Amniotic stem cell (primary cell): ENCODE measurements at regions not wholly inside any gene's neighbourhood (a gene's known extent, or its start where the extent isn't known, plus 50 kb on each side); places are given as distances from the start of the nearest gene placed in this dataset.
"Not testable (repeated sequence)": the region's sequence is repeated elsewhere in the genome, so short reads cannot be mapped to it uniquely, and the experiment has no call there.

Source experiments
- DNase-seq: peaks from one replicate; lab custom pipeline; 2025; lab: John Stamatoyannopoulos, UW

- DNase-seq = no peak
These were observed 70.4 kb downstream of the TDRD15 start for GRCh38 chr2:21194147-21194546.

- no peak for DNase-seq
These were observed 71.1 kb downstream of the TDRD15 start for GRCh38 chr2:21194858-21195271.

GRCh38 chr2:21195326-21195725 is 71.6 kb downstream of the TDRD15 start:
- no peak for DNase-seq

GRCh38 chr2:21198637-21199036 is 74.9 kb downstream of the TDRD15 start:
- DNase-seq = no peak

GRCh38 chr2:21203976-21204375 is 80.2 kb downstream of the TDRD15 start:
- no peak for DNase-seq

GRCh38 chr2:21214085-21214484 is 90.3 kb downstream of the TDRD15 start:
- not testable (repeated sequence) for DNase-seq

GRCh38 chr2:21217442-21217841 is 93.7 kb downstream of the TDRD15 start:
- DNase-seq = no peak

GRCh38 chr2:21220930-21221329 is 97.2 kb downstream of the TDRD15 start:
- no peak for DNase-seq

- DNase-seq = no peak
These were observed 99.8 kb downstream of the TDRD15 start for GRCh38 chr2:21223618-21224017.

GRCh38 chr2:21228041-21228895 is 104.5 kb downstream of the TDRD15 start:
- DNase-seq = no peak

GRCh38 chr2:21229302-21229701 is 105.5 kb downstream of the TDRD15 start:
- no peak for DNase-seq

GRCh38 chr2:21230140-21230539 is 106.4 kb downstream of the TDRD15 start:
- DNase-seq = no peak

GRCh38 chr2:21231985-21232384 is 108.2 kb downstream of the TDRD15 start:
- no peak for DNase-seq

- DNase-seq = no peak
These were observed 109.4 kb downstream of the TDRD15 start for GRCh38 chr2:21233194-21233593.

GRCh38 chr2:21234001-21234400 is 110.2 kb downstream of the TDRD15 start:
- no peak for DNase-seq

- no peak for DNase-seq
These were observed 110.8 kb downstream of the TDRD15 start for GRCh38 chr2:21234464-21235120.

- not testable (repeated sequence) for DNase-seq
These were observed 116.0 kb downstream of the TDRD15 start for GRCh38 chr2:21239749-21240148.

GRCh38 chr2:21244161-21244560 is 120.4 kb downstream of the TDRD15 start:
- DNase-seq = no peak

- no peak for DNase-seq
These were observed 121.8 kb downstream of the TDRD15 start for GRCh38 chr2:21245565-21245964.

GRCh38 chr2:21249367-21249766 is 125.6 kb downstream of the TDRD15 start:
- DNase-seq = no peak

GRCh38 chr2:21250673-21251072 is 126.9 kb downstream of the TDRD15 start:
- DNase-seq = no peak

- no peak for DNase-seq
These were observed 127.6 kb downstream of the TDRD15 start for GRCh38 chr2:21251216-21251980.
